GM13976 (cell line): ENCODE measurements at regions not wholly inside any gene's neighbourhood (a gene's known extent, or its start where the extent isn't known, plus 50 kb on each side); places are given as distances from the start of the nearest gene placed in this dataset.

Experiments
- DNase-seq: peaks from one replicate; pipeline ENCODE4 v3.0.0; 2012; ENCODE audit warnings: low spot score
- in situ Hi-C: fragments of 300-500 bp; cut with MboI; formaldehyde crosslinking; loops from one replicate; pipeline ENCODE4 v1.12.0; 2022; ENCODE audit warnings: low sequenced_read_pairs, mixed read lengths, inconsistent platforms; ENCODE audit not compliant: unreplicated experiment
- TF ChIP-seq, protein P1 (sequence below): IDR thresholded peaks from 2 replicates; pipeline ENCODE4 v1.5.1; 2012; ENCODE audit warnings: borderline replicate concordance, mild to moderate bottlenecking; ENCODE audit not compliant: insufficient read depth; ENCODE audit errors: extremely low read depth, missing control alignments, control extremely low read depth

- TF ChIP-seq, protein P1, sequence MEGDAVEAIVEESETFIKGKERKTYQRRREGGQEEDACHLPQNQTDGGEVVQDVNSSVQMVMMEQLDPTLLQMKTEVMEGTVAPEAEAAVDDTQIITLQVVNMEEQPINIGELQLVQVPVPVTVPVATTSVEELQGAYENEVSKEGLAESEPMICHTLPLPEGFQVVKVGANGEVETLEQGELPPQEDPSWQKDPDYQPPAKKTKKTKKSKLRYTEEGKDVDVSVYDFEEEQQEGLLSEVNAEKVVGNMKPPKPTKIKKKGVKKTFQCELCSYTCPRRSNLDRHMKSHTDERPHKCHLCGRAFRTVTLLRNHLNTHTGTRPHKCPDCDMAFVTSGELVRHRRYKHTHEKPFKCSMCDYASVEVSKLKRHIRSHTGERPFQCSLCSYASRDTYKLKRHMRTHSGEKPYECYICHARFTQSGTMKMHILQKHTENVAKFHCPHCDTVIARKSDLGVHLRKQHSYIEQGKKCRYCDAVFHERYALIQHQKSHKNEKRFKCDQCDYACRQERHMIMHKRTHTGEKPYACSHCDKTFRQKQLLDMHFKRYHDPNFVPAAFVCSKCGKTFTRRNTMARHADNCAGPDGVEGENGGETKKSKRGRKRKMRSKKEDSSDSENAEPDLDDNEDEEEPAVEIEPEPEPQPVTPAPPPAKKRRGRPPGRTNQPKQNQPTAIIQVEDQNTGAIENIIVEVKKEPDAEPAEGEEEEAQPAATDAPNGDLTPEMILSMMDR: no peak
- no peak for DNase-seq
- in situ Hi-C loops: no loop called here
Observed at GRCh38 chr12:132379576-132379975, 50.2 kb upstream of the GALNT9 start.
